ENCODE measurements at regions not wholly inside any gene's neighbourhood (a gene's known extent, or its start where the extent isn't known, plus 50 kb on each side); places are given as distances from the start of the nearest gene placed in this dataset.

DNA sequence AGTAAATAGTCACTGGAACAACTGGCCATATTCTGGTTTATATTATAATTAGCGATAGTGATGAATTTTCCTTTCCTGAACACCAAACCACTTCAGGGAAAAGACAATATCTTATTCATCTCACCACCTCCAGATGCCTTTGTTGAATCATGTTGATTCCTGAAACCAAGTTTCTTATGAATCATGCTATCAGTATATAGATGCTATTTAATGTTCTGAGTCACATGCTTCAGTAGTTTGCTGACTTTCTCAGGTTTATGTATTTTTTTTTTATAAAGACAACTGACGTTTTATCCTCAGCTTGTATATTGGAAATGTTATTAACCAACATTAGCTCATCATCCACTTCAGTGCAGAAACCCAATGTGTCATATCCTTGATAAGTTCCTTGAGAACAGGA, 710.2 kb upstream of the POU3F2 start:
- TF ChIP-seq, protein P1, sequence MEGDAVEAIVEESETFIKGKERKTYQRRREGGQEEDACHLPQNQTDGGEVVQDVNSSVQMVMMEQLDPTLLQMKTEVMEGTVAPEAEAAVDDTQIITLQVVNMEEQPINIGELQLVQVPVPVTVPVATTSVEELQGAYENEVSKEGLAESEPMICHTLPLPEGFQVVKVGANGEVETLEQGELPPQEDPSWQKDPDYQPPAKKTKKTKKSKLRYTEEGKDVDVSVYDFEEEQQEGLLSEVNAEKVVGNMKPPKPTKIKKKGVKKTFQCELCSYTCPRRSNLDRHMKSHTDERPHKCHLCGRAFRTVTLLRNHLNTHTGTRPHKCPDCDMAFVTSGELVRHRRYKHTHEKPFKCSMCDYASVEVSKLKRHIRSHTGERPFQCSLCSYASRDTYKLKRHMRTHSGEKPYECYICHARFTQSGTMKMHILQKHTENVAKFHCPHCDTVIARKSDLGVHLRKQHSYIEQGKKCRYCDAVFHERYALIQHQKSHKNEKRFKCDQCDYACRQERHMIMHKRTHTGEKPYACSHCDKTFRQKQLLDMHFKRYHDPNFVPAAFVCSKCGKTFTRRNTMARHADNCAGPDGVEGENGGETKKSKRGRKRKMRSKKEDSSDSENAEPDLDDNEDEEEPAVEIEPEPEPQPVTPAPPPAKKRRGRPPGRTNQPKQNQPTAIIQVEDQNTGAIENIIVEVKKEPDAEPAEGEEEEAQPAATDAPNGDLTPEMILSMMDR (IDR thresholded peaks at IDR 0.05): no peak
- TF ChIP-seq POLR2A (IDR thresholded peaks at IDR 0.05): no peak
